Stomach (tissue), 4 donors: ENCODE measurements at regions not wholly inside any gene's neighbourhood (a gene's known extent, or its start where the extent isn't known, plus 50 kb on each side); places are given as distances from the start of the nearest gene placed in this dataset.

Experiments used
- CTCF ChIP-seq, 7 experiments: fragments of 450-650 bp in 4 of 7; fragments of 200-600 bp in 3 of 7; sonication (generic) in 3 of 7; IDR thresholded peaks; one replicate each; pipeline ENCODE4 v1.5.1; 2016 to 2019; ENCODE audit warnings: antibody characterized with exemption in 7 of 7, control low read depth in 2 of 7, mild to moderate bottlenecking in 1 of 7
- POLR2AphosphoS5 ChIP-seq, 3 donors: sonication (generic); formaldehyde crosslinking; IDR thresholded peaks; one replicate each; pipeline ENCODE4 v1.6.1; 2016; ENCODE audit warnings: antibody characterized with exemption in 3 of 3

DNA sequence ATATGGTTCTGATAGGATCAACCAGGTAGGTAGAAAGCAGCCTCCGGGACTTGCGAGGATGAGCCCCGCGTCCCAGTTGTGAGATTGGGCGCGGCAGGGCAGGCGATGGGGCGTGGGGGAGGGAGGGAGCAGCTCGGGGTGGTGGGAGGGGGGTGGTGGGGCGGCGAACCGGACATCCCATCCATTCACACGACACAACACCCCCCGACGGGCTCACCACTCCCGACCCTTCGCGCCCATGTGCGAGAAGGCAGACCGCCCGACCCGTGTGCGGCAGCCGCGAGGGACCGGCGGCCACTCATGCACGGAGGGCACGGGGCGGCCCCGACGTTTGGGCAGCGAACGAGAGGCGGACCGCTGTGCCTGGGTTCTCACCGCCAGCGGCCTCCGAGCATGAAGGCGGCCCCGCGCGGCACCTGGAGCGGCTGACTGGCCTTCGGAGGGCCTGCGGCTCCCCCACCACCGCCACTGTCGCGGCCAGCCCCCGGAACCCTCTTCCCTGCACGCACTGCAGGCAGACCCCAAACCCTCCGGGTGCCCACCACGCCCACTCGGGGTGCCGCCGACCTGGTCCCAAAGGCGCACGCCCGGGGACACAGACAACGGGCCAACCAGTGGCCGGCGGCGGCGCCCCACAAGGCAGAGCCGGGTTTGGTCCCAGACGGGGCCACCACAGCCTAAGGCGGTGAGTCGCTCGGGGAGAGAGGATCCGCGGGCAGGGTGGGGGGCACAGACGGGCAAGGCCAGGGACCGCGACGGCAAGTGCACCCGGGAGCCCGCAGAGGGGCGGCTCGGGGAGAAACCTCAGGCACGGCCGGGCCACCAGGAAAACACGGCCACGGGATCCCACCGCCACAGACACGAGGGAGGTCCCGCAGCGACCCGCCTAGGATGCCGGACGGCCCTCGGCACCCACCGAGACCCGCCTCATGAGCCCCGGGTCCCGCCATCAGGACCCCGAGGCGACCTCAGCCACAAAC, 769.2 kb upstream of the DEFB115 start:
- no peak for TF ChIP-seq CTCF (IDR thresholded peaks at IDR 0.05)
- TF ChIP-seq POLR2AphosphoS5 (IDR thresholded peaks at IDR 0.05): no peak
